H1 (cell line): ENCODE measurements at regions not wholly inside any gene's neighbourhood (a gene's known extent, or its start where the extent isn't known, plus 50 kb on each side); places are given as distances from the start of the nearest gene placed in this dataset.
A peak's percentile ranks its signal among the peaks of the same experiment; 100 is the strongest.

ENCODE experiments used
- CTCF ChIA-PET: fragments of 300-600 bp; sonication (Branson Sonifier 250); formaldehyde crosslinking; loops from one replicate; lab custom pipeline; 2021; ENCODE audit not compliant: partially characterized antibody; lab: Charles Lee
- POLR2A ChIA-PET: fragments of 300-600 bp; sonication (Branson Sonifier 250); formaldehyde crosslinking; loops from one replicate; lab custom pipeline; 2021; ENCODE audit warnings: inconsistent platforms; ENCODE audit not compliant: partially characterized antibody; lab: Charles Lee
- DNase-seq, 2 experiments: peaks; one replicate each; pipeline versions ENCODE4 v3.0.0 to v3.0.0-alpha.2; 2010 to 2022; ENCODE audit warnings: low spot score in 2 of 2, low read depth in 1 of 2, mixed read lengths in 1 of 2
- FAIRE-seq: peaks from 2 replicates; lab custom pipeline; 2011; peaks lifted over from hg19 to GRCh38; lab: Jason Lieb, UNC
- H2AFZ ChIP-seq: 2 replicates; pipeline ENCODE4 v1.8.1; 2012; ENCODE audit warnings: low read length, inconsistent platforms
- H2AK5ac ChIP-seq: 2 replicates; pipeline ENCODE4 v1.6.1; 2013; ENCODE audit warnings: low read depth, low read length
- H2BK120ac ChIP-seq: replicated peaks from 2 replicates; pipeline ENCODE3; 2013; ENCODE audit warnings: low read depth, low read length, inconsistent platforms
- H2BK12ac ChIP-seq: 2 replicates; pipeline ENCODE4 v1.6.1; 2013; ENCODE audit warnings: low read depth, low read length
- H2BK15ac ChIP-seq: 2 replicates; pipeline ENCODE4 v1.6.1; 2013; ENCODE audit warnings: low read length
- H2BK20ac ChIP-seq: 2 replicates; pipeline ENCODE4 v1.6.1; 2013; ENCODE audit warnings: low read length
- H2BK5ac ChIP-seq: 2 replicates; pipeline ENCODE4 v1.6.1; 2013; ENCODE audit warnings: low read depth, low read length
- H3K14ac ChIP-seq: 2 replicates; pipeline ENCODE4 v1.6.1; 2013; ENCODE audit warnings: inconsistent platforms; ENCODE audit not compliant: insufficient read length
- H3K18ac ChIP-seq: 2 replicates; pipeline ENCODE4 v1.6.1; 2013; ENCODE audit warnings: low read length; ENCODE audit errors: extremely low read depth
- H3K23ac ChIP-seq: 2 replicates; pipeline ENCODE4 v1.6.1; 2013; ENCODE audit warnings: inconsistent platforms; ENCODE audit not compliant: insufficient read length
- H3K23me2 ChIP-seq: 2 replicates; pipeline ENCODE4 v1.6.1; 2013; ENCODE audit warnings: low read depth, low read length
- H3K27ac ChIP-seq: 2 replicates; pipeline ENCODE4 v1.6.1; 2011; ENCODE audit warnings: low read depth, low read length, inconsistent platforms
- H3K27me3 ChIP-seq, 4 experiments: replicated peaks in 1 of 4; 1 replicate in 1 of 4; 2 replicates in 3 of 4; pipeline versions ENCODE4 v1.6.1 to v1.8.1; 2011 to 2013; ENCODE audit warnings: low read length in 3 of 4, mild to moderate bottlenecking in 3 of 4, inconsistent platforms in 2 of 4, mixed read lengths in 2 of 4, moderate library complexity in 1 of 4; ENCODE audit not compliant: control insufficient read depth in 3 of 4, insufficient read depth in 3 of 4; ENCODE audit errors: extremely low read depth in 1 of 4
- H3K36me3 ChIP-seq, 4 experiments: 2 replicates each; pipeline versions ENCODE4 v1.6.1 to v1.8.1; 2011 to 2013; ENCODE audit warnings: mild to moderate bottlenecking in 4 of 4, low read length in 3 of 4, moderate library complexity in 2 of 4, control low read depth in 1 of 4, inconsistent platforms in 1 of 4; ENCODE audit not compliant: insufficient read depth in 4 of 4, control insufficient read depth in 2 of 4
- H3K4ac ChIP-seq: replicated peaks from 2 replicates; pipeline ENCODE3; 2013; ENCODE audit warnings: low read length, low read depth, mixed read lengths, inconsistent platforms; ENCODE audit not compliant: insufficient read length
- H3K4me1 ChIP-seq, 4 experiments: replicated peaks in 1 of 4; 1 replicate in 1 of 4; 2 replicates in 3 of 4; pipeline versions ENCODE4 v1.6.1 to v1.8.1; 2011 to 2013; ENCODE audit warnings: low read length in 3 of 4, inconsistent platforms in 2 of 4, mixed read lengths in 1 of 4; ENCODE audit not compliant: insufficient read depth in 4 of 4, control insufficient read depth in 3 of 4
- H3K4me2 ChIP-seq, 2 experiments: 2 replicates each; pipeline versions ENCODE4 v1.6.1 to v1.8.1; 2011 to 2013; ENCODE audit warnings: low read depth in 2 of 2, low read length in 2 of 2, control low read depth in 1 of 2, inconsistent platforms in 1 of 2, mild to moderate bottlenecking in 1 of 2; ENCODE audit not compliant: insufficient read depth in 1 of 2
- H3K4me3 ChIP-seq, 4 experiments: fragments of 200-600, 300-600 bp in 1 of 4; sonication (generic), shearing (Covaris generic), sonication (Bioruptor Twin) in 1 of 4; 2 replicates each; pipeline versions ENCODE4 v1.5.1 to v1.8.1; 2011 to 2016; ENCODE audit warnings: low read length in 4 of 4, low read depth in 3 of 4, control low read depth in 2 of 4, inconsistent platforms in 2 of 4, mild to moderate bottlenecking in 2 of 4, mixed read lengths in 1 of 4, moderate library complexity in 1 of 4; ENCODE audit not compliant: insufficient read depth in 2 of 4; ENCODE audit errors: extremely low read depth in 1 of 4
- H3K56ac ChIP-seq: replicated peaks from 2 replicates; pipeline ENCODE3; 2013; ENCODE audit warnings: low read depth, mild to moderate bottlenecking, mixed read lengths, low read length, inconsistent platforms; ENCODE audit not compliant: insufficient read length
- H3K79me1 ChIP-seq: 2 replicates; pipeline ENCODE4 v1.6.1; 2013; ENCODE audit warnings: low read depth, low read length, control low read depth
- H3K79me2 ChIP-seq, 2 experiments: 2 replicates each; pipeline versions ENCODE4 v1.6.1 to v1.8.1; 2012 to 2013; ENCODE audit warnings: low read length in 2 of 2, mild to moderate bottlenecking in 2 of 2, inconsistent platforms in 1 of 2; ENCODE audit not compliant: insufficient read depth in 2 of 2, control insufficient read depth in 1 of 2
- H3K9ac ChIP-seq, 4 experiments: replicated peaks in 1 of 4; 1 replicate in 1 of 4; 2 replicates in 3 of 4; pipeline versions ENCODE4 v1.6.1 to v1.8.1; 2011 to 2013; ENCODE audit warnings: low read depth in 3 of 4, low read length in 3 of 4, control low read depth in 2 of 4, mild to moderate bottlenecking in 2 of 4, moderate library complexity in 2 of 4, inconsistent platforms in 1 of 4; ENCODE audit errors: extremely low read depth in 1 of 4
- H3K9me3 ChIP-seq, 2 experiments: 2 replicates each; pipeline versions ENCODE4 v1.6.1 to v1.8.1; 2012 to 2013; ENCODE audit warnings: mild to moderate bottlenecking in 2 of 2, moderate library complexity in 2 of 2, control low read depth in 1 of 2, inconsistent platforms in 1 of 2, low read depth in 1 of 2, low read length in 1 of 2, mixed read lengths in 1 of 2; ENCODE audit not compliant: insufficient read depth in 2 of 2
- H4K20me1 ChIP-seq, 2 experiments: replicated peaks in 1 of 2; 2 replicates each; pipeline versions ENCODE3 to v1.8.1; 2011 to 2013; ENCODE audit warnings: inconsistent platforms in 2 of 2, low read length in 2 of 2, mild to moderate bottlenecking in 1 of 2; ENCODE audit not compliant: insufficient read depth in 2 of 2, control insufficient read depth in 1 of 2
- H4K5ac ChIP-seq: 2 replicates; pipeline ENCODE4 v1.6.1; 2013; ENCODE audit warnings: low read length, low read depth, mixed read lengths, inconsistent platforms; ENCODE audit not compliant: insufficient read length
- H4K8ac ChIP-seq: 2 replicates; pipeline ENCODE4 v1.8.0; 2013; ENCODE audit warnings: mild to moderate bottlenecking, moderate library complexity, low read length, inconsistent platforms; ENCODE audit not compliant: insufficient read depth; ENCODE audit errors: extremely low read depth
- H4K91ac ChIP-seq: replicated peaks from 2 replicates; pipeline ENCODE3; 2013; ENCODE audit warnings: low read length, mixed read lengths, inconsistent platforms; ENCODE audit not compliant: insufficient read length
- BCL11A ChIP-seq, 2 experiments: IDR thresholded peaks; one replicate each; pipeline ENCODE4 v1.6.1; 2011; ENCODE audit warnings: low read depth in 2 of 2, low read length in 2 of 2, mild to moderate bottlenecking in 2 of 2
- CEBPB ChIP-seq: IDR thresholded peaks from 2 replicates; pipeline ENCODE4 v1.6.1; 2012; ENCODE audit warnings: low read depth, low read length
- CHD1 ChIP-seq: IDR thresholded peaks from 2 replicates; pipeline ENCODE4 v1.6.1; 2012; ENCODE audit warnings: low read depth, low read length, improper control_type of control experiment
- EP300 ChIP-seq, 2 experiments: IDR thresholded peaks; 1 replicate in 1 of 2; 2 replicates in 1 of 2; pipeline ENCODE4 v1.6.1; 2011 to 2012; ENCODE audit warnings: low read depth in 2 of 2, low read length in 2 of 2, mild to moderate bottlenecking in 2 of 2, borderline replicate concordance in 1 of 2, inconsistent platforms in 1 of 2, moderate library complexity in 1 of 2
- GTF2F1 ChIP-seq: IDR thresholded peaks from 2 replicates; pipeline ENCODE4 v1.6.1; 2012; ENCODE audit warnings: low read depth, low read length, improper control_type of control experiment, borderline replicate concordance
- KDM4A ChIP-seq: IDR thresholded peaks from one replicate; pipeline ENCODE4 v1.7.1; 2012; ENCODE audit warnings: low read depth, mild to moderate bottlenecking, moderate library complexity, low read length, inconsistent platforms; ENCODE audit not compliant: severe bottlenecking
- KDM5A ChIP-seq: fragments of 200-600 bp; IDR thresholded peaks from 2 replicates; pipeline ENCODE4 v1.7.1; 2012; ENCODE audit warnings: mild to moderate bottlenecking, low read length, inconsistent platforms, mixed read lengths
- RNF2 ChIP-seq: fragments of 200-900, 300-1000 bp; sonication (generic); IDR thresholded peaks from 2 replicates; pipeline ENCODE4 v1.7.1; 2016; ENCODE audit warnings: borderline replicate concordance, low read depth, mild to moderate bottlenecking, antibody characterized with exemption, low read length; ENCODE audit not compliant: poor library complexity, severe bottlenecking; ENCODE audit errors: missing control alignments
- SP2 ChIP-seq: IDR thresholded peaks from 2 replicates; pipeline ENCODE4 v1.6.1; 2012; ENCODE audit warnings: mild to moderate bottlenecking, low read length, inconsistent platforms
- TAF1 ChIP-seq: IDR thresholded peaks from 2 replicates; pipeline ENCODE4 v1.6.1; 2011; ENCODE audit warnings: mild to moderate bottlenecking, low read depth, low read length
- TBP ChIP-seq: IDR thresholded peaks from 2 replicates; pipeline ENCODE4 v1.6.1; 2011; ENCODE audit warnings: low read depth, low read length, improper control_type of control experiment
- ZNF274 ChIP-seq: IDR thresholded peaks from 2 replicates; pipeline ENCODE4 v1.7.0; 2012; ENCODE audit warnings: low read length, borderline replicate concordance; ENCODE audit errors: extremely low read depth
- WGBS, 2 experiments: shearing (Covaris generic) in 1 of 2; methylation state at CpG; one replicate each; pipeline versions ENCODE4 v1.1.6 to v1.1.7; 2013 to 2015; ENCODE audit warnings: low lambda C conversion rate in 2 of 2, mixed read lengths in 2 of 2, inconsistent platforms in 1 of 2, low coverage in 1 of 2, missing lambda C conversion rate in 1 of 2; ENCODE audit not compliant: insufficient replicate concordance in 2 of 2, insufficient coverage in 1 of 2, insufficient read length in 1 of 2; ENCODE audit errors: extremely low coverage in 1 of 2, missing lambda C conversion rate in 1 of 2; 5-methylcytosine and 5-hydroxymethylcytosine counted together

GRCh38 chr13:77986713-77987112 is 68.1 kb upstream of the EDNRB start:
- 93% methylated on average over 5 of the region's 5 CpGs; no CpG with 5 or more reads in 1 of the 2 experiments for WGBS, 2 experiments
- FAIRE-seq: no peak
- no peak overlapping the region for H2AFZ ChIP-seq
- TF ChIP-seq KDM4A (no peak), EP300 (IDR thresholded peaks at IDR 0.05; ENCODE audit: borderline replicate concordance in 1 of 2, low read depth in 2 of 2, low read length in 2 of 2) (no peak), ZNF274 (no peak), CEBPB (no peak), KDM5A (no peak), SP2 (no peak), GTF2F1 (no peak), BCL11A (IDR thresholded peaks at IDR 0.05; ENCODE audit: low read depth in 2 of 2, low read length in 2 of 2) (no peak), CHD1 (no peak), TAF1 (no peak), RNF2 (no peak), TBP (no peak)

More at GRCh38 chr13:77986713-77987112, 68.1 kb upstream of the EDNRB start:
- H3K27me3 ChIP-seq: no peaks in the 10 kb centered on the region
- no peak overlapping the region for H3K56ac ChIP-seq
- no peak overlapping the region for H2BK120ac ChIP-seq
- H2BK12ac ChIP-seq: peak overlapping the region; percentile 52; the same call in 1 of the 2 replicates
- H3K4me3 ChIP-seq: no peak overlapping the region
- 0 out of 2 replicates have a peak overlapping the region, but pooled peaks have one; percentile 14 for H2BK5ac ChIP-seq
- H3K27ac ChIP-seq: no peak overlapping the region
- H3K36me3 ChIP-seq: no peaks in the 10 kb centered on the region
- H4K8ac ChIP-seq: 0 out of 2 replicates have a peak overlapping the region, but pooled peaks have one; percentile 62
- H2BK15ac ChIP-seq: no peak overlapping the region
- no peak overlapping the region for H3K4ac ChIP-seq
- H2BK20ac ChIP-seq: 0 out of 2 replicates have a peak overlapping the region, but pooled peaks have one; percentile 11
- H3K9ac ChIP-seq: no peak overlapping the region
- H3K18ac ChIP-seq: peak overlapping the region; percentile 9; the same call in 1 of the 2 replicates
- ChIA-PET POLR2A (no interaction called here), CTCF (interaction anchor here (1.2 kb wide), 1 partner anchor 76 kb away, joined by 3 read pairs; no protein-coding TSS in a partner anchor)
- H3K14ac ChIP-seq: no peak overlapping the region
- no peak overlapping the region for H4K5ac ChIP-seq
- H4K91ac ChIP-seq: peak overlapping the region; percentile 61
- no peaks in the 10 kb centered on the region for H3K79me2 ChIP-seq
- H4K20me1 ChIP-seq: no peaks in the 10 kb centered on the region
- no peak for DNase-seq
- no peaks in the 10 kb centered on the region for H3K23me2 ChIP-seq
- 0 out of 7 replicates have a peak, but pooled peaks cover 0 to 2% (median 0%) of the 10 kb centered on the region in 4 experiments for H3K4me1 ChIP-seq
- H3K9me3 ChIP-seq: no peaks in the 10 kb centered on the region
- no peak overlapping the region for H3K23ac ChIP-seq
- no peak overlapping the region for H2AK5ac ChIP-seq
- H3K79me1 ChIP-seq: no peaks in the 10 kb centered on the region
- no peak overlapping the region for H3K4me2 ChIP-seq
